ENCODE measurements at regions not wholly inside any gene's neighbourhood (a gene's known extent, or its start where the extent isn't known, plus 50 kb on each side); places are given as distances from the start of the nearest gene placed in this dataset.

GRCh38 chr13:61760102-61760501 lies 344.5 kb upstream of the PCDH20 start:
- Histone ChIP-seq H3K4me1 (ENCODE audit: control insufficient read depth in 1 of 2, insufficient read depth in 2 of 2, low read length in 2 of 2) (no peaks in the 10 kb centered on the region), H3K9ac (ENCODE audit: low read length) (no peak overlapping the region), H3K23ac (ENCODE audit: low read length) (no peak overlapping the region), H2BK120ac (ENCODE audit: insufficient read depth, low read length, poor library complexity) (no peak overlapping the region), H4K91ac (ENCODE audit: low read depth, low read length) (no peak overlapping the region), H3K79me1 (ENCODE audit: low read length) (no peaks in the 10 kb centered on the region), H4K8ac (ENCODE audit: low read depth, low read length) (no peak overlapping the region), H3K14ac (ENCODE audit: low read length) (no peak overlapping the region), H3K4ac (ENCODE audit: low read depth, low read length) (no peak overlapping the region), H3K27me3 (ENCODE audit: insufficient read depth, low read length) (no peaks in the 10 kb centered on the region), H3K9me3 (ENCODE audit: insufficient read depth, low read depth, low read length) (no peaks in the 10 kb centered on the region), H3K27ac (ENCODE audit: low read depth, low read length) (no peak overlapping the region), H3K4me3 (ENCODE audit: low read depth, low read length) (no peak overlapping the region), H3K79me2 (ENCODE audit: control insufficient read depth, insufficient read depth, low read length, poor library complexity) (no peaks in the 10 kb centered on the region), H2BK12ac (ENCODE audit: low read length) (no peak overlapping the region), H2BK5ac (ENCODE audit: low read depth, low read length, poor library complexity) (no peak overlapping the region), H3K18ac (ENCODE audit: low read length) (no peak overlapping the region), H3K4me2 (ENCODE audit: low read length) (no peak overlapping the region), H2AK5ac (ENCODE audit: low read length) (no peak overlapping the region), H2AFZ (ENCODE audit: insufficient read depth, low read length, poor library complexity) (no peak overlapping the region), H3K36me3 (ENCODE audit: control insufficient read depth in 1 of 2, insufficient read depth in 2 of 2, low read length in 2 of 2) (no peaks in the 10 kb centered on the region), H4K12ac (ENCODE audit: low read depth, low read length) (no peak overlapping the region)
- WGBS (ENCODE audit: extremely low coverage, insufficient coverage, insufficient read length): no CpG with 5 or more reads among the region's 3 CpGs
- no peak for DNase-seq

GRCh38 chr13:61756031-61756430 lies 340.4 kb upstream of the PCDH20 start:
- H3K9me3 ChIP-seq (ENCODE audit: insufficient read depth, low read depth, low read length): no peaks in the 10 kb centered on the region
- no peak overlapping the region for H4K8ac ChIP-seq (ENCODE audit: low read depth, low read length)
- no peak overlapping the region for H2AK5ac ChIP-seq (ENCODE audit: low read length)
- H4K12ac ChIP-seq (ENCODE audit: low read depth, low read length): no peak overlapping the region
- no peak for DNase-seq
- no peak overlapping the region for H3K4ac ChIP-seq (ENCODE audit: low read depth, low read length)
- no peak overlapping the region for H2AFZ ChIP-seq (ENCODE audit: insufficient read depth, low read length, poor library complexity)
- no peak overlapping the region for H2BK12ac ChIP-seq (ENCODE audit: low read length)
- no peak overlapping the region for H3K4me3 ChIP-seq (ENCODE audit: low read depth, low read length)
- H3K23ac ChIP-seq (ENCODE audit: low read length): no peak overlapping the region
- H2BK5ac ChIP-seq (ENCODE audit: low read depth, low read length, poor library complexity): no peak overlapping the region
- no peaks in the 10 kb centered on the region for H3K79me1 ChIP-seq (ENCODE audit: low read length)
- no peaks in the 10 kb centered on the region for H3K79me2 ChIP-seq (ENCODE audit: control insufficient read depth, insufficient read depth, low read length, poor library complexity)
- no CpG with 5 or more reads among the region's 1 CpG for WGBS (ENCODE audit: extremely low coverage, insufficient coverage, insufficient read length)
- H3K27me3 ChIP-seq (ENCODE audit: insufficient read depth, low read length): no peaks in the 10 kb centered on the region
- no peak overlapping the region for H3K27ac ChIP-seq (ENCODE audit: low read depth, low read length)
- no peak overlapping the region for H2BK120ac ChIP-seq (ENCODE audit: insufficient read depth, low read length, poor library complexity)
- no peak overlapping the region for H3K18ac ChIP-seq (ENCODE audit: low read length)
- no peak overlapping the region for H3K4me2 ChIP-seq (ENCODE audit: low read length)
- H3K9ac ChIP-seq (ENCODE audit: low read length): no peak overlapping the region
- no peak overlapping the region for H3K14ac ChIP-seq (ENCODE audit: low read length)
- H4K91ac ChIP-seq (ENCODE audit: low read depth, low read length): no peak overlapping the region
- H3K36me3 ChIP-seq (ENCODE audit: control insufficient read depth in 1 of 2, insufficient read depth in 2 of 2, low read length in 2 of 2): no peaks in the 10 kb centered on the region
- H3K4me1 ChIP-seq (ENCODE audit: control insufficient read depth in 1 of 2, insufficient read depth in 2 of 2, low read length in 2 of 2): no peaks in the 10 kb centered on the region

- no peak overlapping the region for H4K91ac ChIP-seq (ENCODE audit: low read depth, low read length)
- no peaks in the 10 kb centered on the region for H3K36me3 ChIP-seq (ENCODE audit: control insufficient read depth in 1 of 2, insufficient read depth in 2 of 2, low read length in 2 of 2)
- no peaks in the 10 kb centered on the region for H3K79me1 ChIP-seq (ENCODE audit: low read length)
- no peaks in the 10 kb centered on the region for H3K27me3 ChIP-seq (ENCODE audit: insufficient read depth, low read length)
- no peak overlapping the region for H3K14ac ChIP-seq (ENCODE audit: low read length)
- no peak overlapping the region for H2AK5ac ChIP-seq (ENCODE audit: low read length)
- H3K4me2 ChIP-seq (ENCODE audit: low read length): no peak overlapping the region
- H3K79me2 ChIP-seq (ENCODE audit: control insufficient read depth, insufficient read depth, low read length, poor library complexity): no peaks in the 10 kb centered on the region
- no peak overlapping the region for H3K23ac ChIP-seq (ENCODE audit: low read length)
- no peak overlapping the region for H3K4ac ChIP-seq (ENCODE audit: low read depth, low read length)
- H4K12ac ChIP-seq (ENCODE audit: low read depth, low read length): no peak overlapping the region
- no peak overlapping the region for H2BK12ac ChIP-seq (ENCODE audit: low read length)
- no peak overlapping the region for H4K8ac ChIP-seq (ENCODE audit: low read depth, low read length)
- H2AFZ ChIP-seq (ENCODE audit: insufficient read depth, low read length, poor library complexity): no peak overlapping the region
- no peak overlapping the region for H3K18ac ChIP-seq (ENCODE audit: low read length)
- no peak for DNase-seq
- H3K4me3 ChIP-seq (ENCODE audit: low read depth, low read length): no peak overlapping the region
- H2BK120ac ChIP-seq (ENCODE audit: insufficient read depth, low read length, poor library complexity): no peak overlapping the region
- no peaks in the 10 kb centered on the region for H3K4me1 ChIP-seq (ENCODE audit: control insufficient read depth in 1 of 2, insufficient read depth in 2 of 2, low read length in 2 of 2)
- H3K27ac ChIP-seq (ENCODE audit: low read depth, low read length): no peak overlapping the region
- H3K9me3 ChIP-seq (ENCODE audit: insufficient read depth, low read depth, low read length): no peaks in the 10 kb centered on the region
- no peak overlapping the region for H2BK5ac ChIP-seq (ENCODE audit: low read depth, low read length, poor library complexity)
- no peak overlapping the region for H3K9ac ChIP-seq (ENCODE audit: low read length)
Measured at GRCh38 chr13:61751039-61751438, 335.4 kb upstream of the PCDH20 start.

GRCh38 chr13:61738236-61738750 lies 322.6 kb upstream of the PCDH20 start:
- no peaks in the 10 kb centered on the region for H3K4me1 ChIP-seq (ENCODE audit: control insufficient read depth in 1 of 2, insufficient read depth in 2 of 2, low read length in 2 of 2)
- no peak overlapping the region for H3K4me2 ChIP-seq (ENCODE audit: low read length)
- no peak overlapping the region for H4K12ac ChIP-seq (ENCODE audit: low read depth, low read length)
- H3K36me3 ChIP-seq (ENCODE audit: control insufficient read depth in 1 of 2, insufficient read depth in 2 of 2, low read length in 2 of 2): no peaks in the 10 kb centered on the region
- H3K18ac ChIP-seq (ENCODE audit: low read length): no peak overlapping the region
- no peaks in the 10 kb centered on the region for H3K27me3 ChIP-seq (ENCODE audit: insufficient read depth, low read length)
- H2BK5ac ChIP-seq (ENCODE audit: low read depth, low read length, poor library complexity): no peak overlapping the region
- no CpG with 5 or more reads among the region's 2 CpGs for WGBS (ENCODE audit: extremely low coverage, insufficient coverage, insufficient read length)
- no peaks in the 10 kb centered on the region for H3K79me1 ChIP-seq (ENCODE audit: low read length)
- H4K8ac ChIP-seq (ENCODE audit: low read depth, low read length): no peak overlapping the region
- H3K23ac ChIP-seq (ENCODE audit: low read length): no peak overlapping the region
- no peaks in the 10 kb centered on the region for H3K79me2 ChIP-seq (ENCODE audit: control insufficient read depth, insufficient read depth, low read length, poor library complexity)
- no peak overlapping the region for H2BK12ac ChIP-seq (ENCODE audit: low read length)
- H3K27ac ChIP-seq (ENCODE audit: low read depth, low read length): no peak overlapping the region
- H3K9me3 ChIP-seq (ENCODE audit: insufficient read depth, low read depth, low read length): no peaks in the 10 kb centered on the region
- H4K91ac ChIP-seq (ENCODE audit: low read depth, low read length): no peak overlapping the region
- DNase-seq: peak in 1 of 2 donors; percentile 0
- no peak overlapping the region for H2AFZ ChIP-seq (ENCODE audit: insufficient read depth, low read length, poor library complexity)
- no peak overlapping the region for H3K4me3 ChIP-seq (ENCODE audit: low read depth, low read length)
- no peak overlapping the region for H2BK120ac ChIP-seq (ENCODE audit: insufficient read depth, low read length, poor library complexity)
- no peak overlapping the region for H3K9ac ChIP-seq (ENCODE audit: low read length)
- H2AK5ac ChIP-seq (ENCODE audit: low read length): no peak overlapping the region
- H3K4ac ChIP-seq (ENCODE audit: low read depth, low read length): no peak overlapping the region
- H3K14ac ChIP-seq (ENCODE audit: low read length): no peak overlapping the region
